GM12878 (cell line): ENCODE measurements at regions not wholly inside any gene's neighbourhood (a gene's known extent, or its start where the extent isn't known, plus 50 kb on each side); places are given as distances from the start of the nearest gene placed in this dataset.

Experiments
- ATAC-seq: fragments of 200-7000 bp; cut with Tn5 transposase; 3 replicates; pipeline ENCODE4 v1.9.1; 2020; ENCODE audit warnings: mild to moderate bottlenecking, moderate library complexity
- BruUV-seq: library from RNA; stranded (reverse); fragments of 400-500 nt; replicated peaks from 2 replicates; lab custom pipeline; 2021; lab: Mats Ljungman, UMichigan
- CTCF ChIA-PET: fragments of 300-600 bp; sonication (Branson Sonifier 250); formaldehyde crosslinking; extraction: SDS; loops from one replicate; lab custom pipeline; 2021; ENCODE audit warnings: inconsistent platforms; lab: Yijun Ruan, JAX
- POLR2A ChIA-PET: fragments of 350-600 bp; formaldehyde crosslinking; extraction: SDS; loops from one replicate; lab custom pipeline; 2021; ENCODE audit warnings: inconsistent platforms; lab: Charles Lee
- RAD21 ChIA-PET: fragments of 300-600 bp; sonication (Branson Sonifier 250); formaldehyde crosslinking; loops from one replicate; lab custom pipeline; 2023; ENCODE audit warnings: antibody characterized with exemption; ENCODE audit not compliant: unreplicated experiment; lab: Charles Lee
- SMC1A ChIA-PET: fragments of 300-600 bp; sonication (Branson Sonifier 250); formaldehyde crosslinking; loops from one replicate; lab custom pipeline; 2023; ENCODE audit not compliant: unreplicated experiment, uncharacterized antibody; lab: Charles Lee
- DNase-seq: peaks from one replicate; pipeline ENCODE4 v3.0.0-alpha.2; 2011; ENCODE audit warnings: low read depth, low spot score
- FAIRE-seq: peaks from 3 replicates; lab custom pipeline; 2011; peaks lifted over from hg19 to GRCh38; lab: Jason Lieb, UNC
- H2AFZ ChIP-seq: 2 replicates; pipeline ENCODE4 v1.6.0; 2011; ENCODE audit warnings: low read depth, low read length, control low read depth; ENCODE audit not compliant: control insufficient read depth
- H3K27ac ChIP-seq: 2 replicates; pipeline ENCODE4 v1.5.1; 2011; ENCODE audit warnings: control low read depth; ENCODE audit not compliant: control insufficient read depth, insufficient read depth
- H3K27me3 ChIP-seq, 2 experiments: replicated peaks in 1 of 2; 2 replicates each; pipeline versions ENCODE4 v1.6.0 to v1.6.1; 2011; ENCODE audit warnings: low read length in 1 of 2; ENCODE audit not compliant: control insufficient read depth in 2 of 2, insufficient read depth in 2 of 2
- H3K36me3 ChIP-seq, 2 experiments: 2 replicates each; pipeline ENCODE4 v1.5.1; 2011; ENCODE audit warnings: low read length in 1 of 2; ENCODE audit not compliant: control insufficient read depth in 2 of 2, insufficient read depth in 2 of 2
- H3K4me1 ChIP-seq: 2 replicates; pipeline ENCODE4 v1.6.1; 2011; ENCODE audit warnings: mild to moderate bottlenecking, low read length, moderate library complexity, mixed read lengths; ENCODE audit not compliant: control insufficient read depth, insufficient read depth
- H3K4me2 ChIP-seq: 2 replicates; pipeline ENCODE4 v1.6.0; 2011; ENCODE audit warnings: control low read depth; ENCODE audit not compliant: control insufficient read depth, insufficient read depth
- H3K4me3 ChIP-seq: fragments of 200-600 bp; sonication (generic); 2 replicates; pipeline ENCODE4 v1.5.1; 2016
- H3K79me2 ChIP-seq: 2 replicates; pipeline ENCODE4 v1.6.0; 2011; ENCODE audit warnings: low read length; ENCODE audit not compliant: control insufficient read depth, insufficient read depth
- H3K9ac ChIP-seq: 2 replicates; pipeline ENCODE4 v1.8.0; 2011; ENCODE audit warnings: low read length, control low read depth, mixed read lengths; ENCODE audit not compliant: control insufficient read depth, insufficient read depth
- H3K9me3 ChIP-seq: replicated peaks from 3 replicates; pipeline ENCODE4 v1.5.1; 2011; ENCODE audit warnings: mild to moderate bottlenecking, low read length; ENCODE audit not compliant: control insufficient read depth, insufficient read depth
- H4K20me1 ChIP-seq: 2 replicates; pipeline ENCODE4 v1.6.0; 2011; ENCODE audit not compliant: control insufficient read depth, insufficient read depth
- ASH2L ChIP-seq: fragments of 300-600, 200-600 bp; sonication (generic); IDR thresholded peaks from 2 replicates; pipeline ENCODE4 v1.6.1; 2017; ENCODE audit warnings: low read depth, mild to moderate bottlenecking, borderline replicate concordance
- CBX3 ChIP-seq: fragments of 200-600 bp; sonication (generic); IDR thresholded peaks from 2 replicates; pipeline ENCODE4 v1.6.1; 2016; ENCODE audit warnings: low read depth, borderline replicate concordance
- CHD2 ChIP-seq: IDR thresholded peaks from 2 replicates; pipeline ENCODE4 v1.6.1; 2011; ENCODE audit warnings: low read depth, low read length, improper control_type of control experiment, borderline replicate concordance
- CHD4 ChIP-seq: fragments of 200-600 bp; sonication (generic); IDR thresholded peaks from 2 replicates; pipeline ENCODE4 v1.6.1; 2016; ENCODE audit warnings: mild to moderate bottlenecking
- EGR1 ChIP-seq, 2 experiments: IDR thresholded peaks; 1 replicate in 1 of 2; 2 replicates in 1 of 2; pipeline ENCODE4 v1.6.1; 2011 to 2012; ENCODE audit warnings: low read depth in 2 of 2, low read length in 2 of 2, borderline replicate concordance in 1 of 2, mild to moderate bottlenecking in 1 of 2, moderate library complexity in 1 of 2
- HCFC1 ChIP-seq: fragments of 150-350 bp; IDR thresholded peaks from 2 replicates; pipeline ENCODE4 v1.6.1; 2014; ENCODE audit warnings: low read length
- KDM1A ChIP-seq: fragments of 200-600 bp; sonication (generic); IDR thresholded peaks from 2 replicates; pipeline ENCODE4 v1.6.1; 2016; ENCODE audit warnings: borderline replicate concordance
- MEF2B ChIP-seq: fragments of 450-650 bp; IDR thresholded peaks from 2 replicates; pipeline ENCODE4 v1.6.1; 2018; ENCODE audit warnings: mild to moderate bottlenecking, moderate library complexity; ENCODE audit not compliant: partially characterized antibody, poor library complexity, severe bottlenecking
- NFYA ChIP-seq: IDR thresholded peaks from 2 replicates; pipeline ENCODE4 v1.6.1; 2011; ENCODE audit warnings: low read depth, mild to moderate bottlenecking, low read length, improper control_type of control experiment, borderline replicate concordance
- POLR2AphosphoS2 ChIP-seq: IDR thresholded peaks from 2 replicates; pipeline ENCODE4 v1.6.1; 2011; ENCODE audit warnings: low read depth, mild to moderate bottlenecking, low read length, improper control_type of control experiment, moderate library complexity
- RAD21 ChIP-seq: IDR thresholded peaks from 2 replicates; pipeline ENCODE4 v1.6.1; 2011; ENCODE audit warnings: mild to moderate bottlenecking, low read depth, low read length, moderate library complexity; ENCODE audit not compliant: insufficient read depth
- RB1 ChIP-seq: fragments of 450-650 bp; formaldehyde crosslinking; IDR thresholded peaks from 2 replicates; pipeline ENCODE4 v1.6.1; 2017; ENCODE audit warnings: mild to moderate bottlenecking, borderline replicate concordance
- RCOR1 ChIP-seq: conservative IDR thresholded peaks from 2 replicates; pipeline ENCODE4 v1.6.1; 2012; ENCODE audit warnings: low read depth, low read length, improper control_type of control experiment
- SMAD5 ChIP-seq: IDR thresholded peaks from 2 replicates; pipeline ENCODE4 v1.6.1; 2016; ENCODE audit warnings: antibody characterized with exemption, low read depth
- SPI1 ChIP-seq: IDR thresholded peaks from 2 replicates; pipeline ENCODE4 v1.6.1; 2011; ENCODE audit warnings: low read depth, mild to moderate bottlenecking, low read length, moderate library complexity, borderline replicate concordance; ENCODE audit not compliant: insufficient read depth
- ZNF274 ChIP-seq: IDR thresholded peaks from one replicate; pipeline ENCODE4 v1.8.0; 2011; ENCODE audit not compliant: insufficient read length, insufficient read depth
- WGBS: methylation state at CpG from one replicate; pipeline ENCODE4 v1.1.6; 2016; ENCODE audit warnings: low lambda C conversion rate; ENCODE audit not compliant: insufficient replicate concordance, insufficient coverage; ENCODE audit errors: missing lambda C conversion rate; 5-methylcytosine and 5-hydroxymethylcytosine counted together
- in situ Hi-C: fragments of 300-500 bp; cut with MboI; formaldehyde crosslinking; loops from 9 replicates; pipeline ENCODE4 v1.14.3; 2018; ENCODE audit warnings: mixed read lengths
- intact Hi-C: fragments of 100-400 bp; cut with micrococcal nuclease; formaldehyde crosslinking; loops from one replicate; pipeline ENCODE4 v1.14.2; 2022; ENCODE audit not compliant: unreplicated experiment
- TF ChIP-seq, protein P1 (sequence below): fragments of 450-650 bp; IDR thresholded peaks from 2 replicates; pipeline ENCODE4 v1.6.1; 2017; ENCODE audit warnings: mild to moderate bottlenecking, low read depth, inconsistent platforms; ENCODE audit not compliant: poor library complexity, severe bottlenecking

- WGBS: 8% methylated on average over 4 of the region's 4 CpGs
- intact Hi-C loops: no loop called here
- no peaks in the 10 kb centered on the region for H4K20me1 ChIP-seq
- no peaks in the 10 kb centered on the region for H3K36me3 ChIP-seq
- SMC1A ChIA-PET: no interaction called here
- TF ChIP-seq, protein P1, sequence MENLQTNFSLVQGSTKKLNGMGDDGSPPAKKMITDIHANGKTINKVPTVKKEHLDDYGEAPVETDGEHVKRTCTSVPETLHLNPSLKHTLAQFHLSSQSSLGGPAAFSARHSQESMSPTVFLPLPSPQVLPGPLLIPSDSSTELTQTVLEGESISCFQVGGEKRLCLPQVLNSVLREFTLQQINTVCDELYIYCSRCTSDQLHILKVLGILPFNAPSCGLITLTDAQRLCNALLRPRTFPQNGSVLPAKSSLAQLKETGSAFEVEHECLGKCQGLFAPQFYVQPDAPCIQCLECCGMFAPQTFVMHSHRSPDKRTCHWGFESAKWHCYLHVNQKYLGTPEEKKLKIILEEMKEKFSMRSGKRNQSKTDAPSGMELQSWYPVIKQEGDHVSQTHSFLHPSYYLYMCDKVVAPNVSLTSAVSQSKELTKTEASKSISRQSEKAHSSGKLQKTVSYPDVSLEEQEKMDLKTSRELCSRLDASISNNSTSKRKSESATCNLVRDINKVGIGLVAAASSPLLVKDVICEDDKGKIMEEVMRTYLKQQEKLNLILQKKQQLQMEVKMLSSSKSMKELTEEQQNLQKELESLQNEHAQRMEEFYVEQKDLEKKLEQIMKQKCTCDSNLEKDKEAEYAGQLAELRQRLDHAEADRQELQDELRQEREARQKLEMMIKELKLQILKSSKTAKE: no peak
- no peak for TF ChIP-seq SMAD5
- no peak overlapping the region for H2AFZ ChIP-seq
- POLR2A ChIA-PET: no interaction called here
- BruUV-seq: no TSS peak
- no peak overlapping the region for H3K4me2 ChIP-seq
- no peak overlapping the region for H3K4me3 ChIP-seq
- no peak for FAIRE-seq
- RAD21 ChIA-PET: no interaction called here
- H3K4me1 ChIP-seq: no peaks in the 10 kb centered on the region
- ATAC-seq: no peak
- no peak for DNase-seq
- H3K79me2 ChIP-seq: no peaks in the 10 kb centered on the region
- in situ Hi-C loops: no loop called here
- no peaks in the 10 kb centered on the region for H3K9me3 ChIP-seq
- CTCF ChIA-PET: no interaction called here
- H3K9ac ChIP-seq: no peak overlapping the region
- H3K27ac ChIP-seq: no peak overlapping the region
- no peaks in the 10 kb centered on the region for H3K27me3 ChIP-seq
Observed at GRCh38 chr9:25206027-25206426, 472.2 kb downstream of the TUSC1 start.

DNA sequence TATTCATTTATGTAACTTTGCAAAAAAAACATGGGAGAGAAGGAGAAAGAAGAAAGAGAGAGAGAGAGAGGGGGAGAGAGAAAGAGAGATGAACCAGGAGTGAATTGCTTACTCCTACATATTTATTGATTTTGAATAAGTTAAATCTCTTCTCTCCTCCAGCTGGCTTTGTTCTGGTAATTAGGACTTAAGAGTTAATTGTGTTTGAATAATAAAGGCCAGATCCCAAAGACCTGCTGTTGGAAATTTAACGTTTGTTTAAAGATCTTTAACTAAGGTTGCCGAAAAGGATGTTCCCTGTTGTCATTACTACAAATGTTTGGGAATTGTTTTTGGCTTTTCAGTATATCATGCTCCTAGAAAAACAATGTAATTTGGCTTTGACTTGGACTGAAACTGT lies 473.0 kb downstream of the TUSC1 start:
- no TSS peak for BruUV-seq
- Histone ChIP-seq H3K4me3 (no peak overlapping the region), H3K4me2 (no peak overlapping the region), H4K20me1 (no peaks in the 10 kb centered on the region), H3K36me3 (no peaks in the 10 kb centered on the region), H3K9ac (no peak overlapping the region), H3K27me3 (no peaks in the 10 kb centered on the region), H3K27ac (no peak overlapping the region), H3K4me1 (no peaks in the 10 kb centered on the region), H2AFZ (no peak overlapping the region), H3K9me3 (no peaks in the 10 kb centered on the region), H3K79me2 (no peaks in the 10 kb centered on the region)
- POLR2A ChIA-PET: no interaction called here
- RAD21 ChIA-PET: no interaction called here
- SMC1A ChIA-PET: no interaction called here
- in situ Hi-C loops (no loop called here), intact Hi-C loops (no loop called here)
- 2% methylated on average over 2 of the region's 2 CpGs for whole genome bisulfite sequencing
- no peak for DNase-seq
- no peak for FAIRE-seq
- ATAC-seq: no peak
- CTCF ChIA-PET: no interaction called here
- no peak for TF ChIP-seq MEF2B
- no peak for TF ChIP-seq KDM1A
- TF ChIP-seq HCFC1: no peak
- TF ChIP-seq SPI1: no peak
- TF ChIP-seq RAD21: no peak
- TF ChIP-seq EGR1 (IDR thresholded peaks at IDR 0.05; ENCODE audit: borderline replicate concordance in 1 of 2, low read depth in 2 of 2, low read length in 2 of 2): no peak
- no peak for TF ChIP-seq ASH2L
- TF ChIP-seq CHD4: no peak
- no peak for TF ChIP-seq CBX3
- TF ChIP-seq POLR2AphosphoS2: no peak
- no peak for TF ChIP-seq ZNF274
- no peak for TF ChIP-seq CHD2
- TF ChIP-seq RCOR1: no peak
- TF ChIP-seq RB1: no peak
- no peak for TF ChIP-seq NFYA
